K562 (cell line): ENCODE measurements at regions not wholly inside any gene's neighbourhood (a gene's known extent, or its start where the extent isn't known, plus 50 kb on each side); places are given as distances from the start of the nearest gene placed in this dataset.

ENCODE experiments used
- ATAC-seq: fragments of 200-7000 bp; cut with Tn5 transposase; 3 replicates; pipeline ENCODE4 v1.9.1; 2020; ENCODE audit warnings: moderate library complexity
- BruUV-seq: library from RNA; stranded (reverse); fragments of 400-500 nt; replicated peaks from 2 replicates; lab custom pipeline; 2021; lab: Mats Ljungman, UMichigan
- CTCF ChIA-PET: fragments of 300-600 bp; formaldehyde crosslinking; extraction: SDS; loops from one replicate; lab custom pipeline; 2021; ENCODE audit warnings: low intra/inter-chr PET ratio; lab: Yijun Ruan, JAX
- POLR2A ChIA-PET: fragments of 300-600, 350-650 bp; sonication (Branson Sonifier 250); formaldehyde crosslinking; extraction: SDS; loops from one replicate; lab custom pipeline; 2021; ENCODE audit warnings: antibody characterized with exemption, inconsistent platforms; lab: Yijun Ruan, JAX
- DNase-seq, 4 experiments: peaks; one replicate each; pipeline versions ENCODE4 v3.0.0 to v3.0.0-alpha.2; 2011 to 2018; ENCODE audit warnings: low spot score in 3 of 4, mixed read lengths in 3 of 4; ENCODE audit errors: extremely low read depth in 1 of 4
- FAIRE-seq: peaks from 2 replicates; lab custom pipeline; 2011; peaks lifted over from hg19 to GRCh38; lab: Jason Lieb, UNC
- H2AFZ ChIP-seq: 2 replicates; pipeline ENCODE4 v1.6.0; 2011; ENCODE audit warnings: low read depth, low read length, control low read depth, inconsistent platforms
- H3K27ac ChIP-seq: fragments of 200-600 bp; 3 replicates; pipeline ENCODE4 v1.8.0; 2011; ENCODE audit warnings: low read depth, mild to moderate bottlenecking, control low read depth, inconsistent platforms, low read length, moderate library complexity, mixed read lengths; ENCODE audit errors: extremely low read depth
- H3K27me3 ChIP-seq, 2 experiments: fragments of 300-600 bp in 1 of 2; 2 replicates in 1 of 2; 3 replicates in 1 of 2; pipeline versions ENCODE4 v1.6.0 to v1.8.0; 2011; ENCODE audit warnings: inconsistent platforms in 2 of 2, low read length in 2 of 2, mild to moderate bottlenecking in 1 of 2, mixed read lengths in 1 of 2, moderate library complexity in 1 of 2; ENCODE audit not compliant: control insufficient read depth in 2 of 2, insufficient read depth in 2 of 2
- H3K36me3 ChIP-seq: fragments of 300-600 bp; 3 replicates; pipeline ENCODE4 v1.8.0; 2011; ENCODE audit warnings: mild to moderate bottlenecking, low read length, inconsistent platforms; ENCODE audit not compliant: control insufficient read depth, insufficient read depth
- H3K4me1 ChIP-seq, 2 experiments: fragments of 200-600 bp in 1 of 2; replicated peaks in 1 of 2; 2 replicates in 1 of 2; 3 replicates in 1 of 2; pipeline versions ENCODE4 v1.5.1 to v1.8.0; 2011; ENCODE audit warnings: inconsistent platforms in 2 of 2, low read length in 2 of 2, mild to moderate bottlenecking in 1 of 2, mixed read lengths in 1 of 2, moderate library complexity in 1 of 2; ENCODE audit not compliant: control insufficient read depth in 2 of 2, insufficient read depth in 2 of 2
- H3K4me2 ChIP-seq: 2 replicates; pipeline ENCODE4 v1.6.1; 2011; ENCODE audit warnings: low read length, control low read depth, inconsistent platforms, mixed read lengths; ENCODE audit not compliant: insufficient read depth
- H3K4me3 ChIP-seq: fragments of 200-600 bp; sonication (generic), shearing (Covaris generic); 2 replicates; pipeline ENCODE4 v1.5.1; 2016; ENCODE audit warnings: control low read depth, inconsistent platforms
- H3K79me2 ChIP-seq: fragments of 200-600 bp; 3 replicates; pipeline ENCODE4 v1.8.0; 2011; ENCODE audit warnings: low read length, inconsistent platforms; ENCODE audit not compliant: control insufficient read depth, insufficient read depth
- H3K9ac ChIP-seq, 2 experiments: 2 replicates each; pipeline versions ENCODE4 v1.6.0 to v1.6.1; 2011; ENCODE audit warnings: low read depth in 2 of 2, low read length in 2 of 2, control low read depth in 1 of 2, inconsistent platforms in 1 of 2, mild to moderate bottlenecking in 1 of 2, mixed read lengths in 1 of 2; ENCODE audit not compliant: insufficient read depth in 1 of 2
- H3K9me1 ChIP-seq: one replicate; pipeline ENCODE4 v1.6.0; 2011; ENCODE audit warnings: inconsistent platforms, mild to moderate bottlenecking, low read length, moderate library complexity; ENCODE audit not compliant: control insufficient read depth, insufficient read depth
- H3K9me3 ChIP-seq: replicated peaks from 2 replicates; pipeline ENCODE4 v1.5.1; 2011; ENCODE audit warnings: low read depth, low read length, inconsistent platforms; ENCODE audit not compliant: control insufficient read depth, insufficient read depth
- H4K20me1 ChIP-seq: replicated peaks from 2 replicates; pipeline ENCODE4 v1.6.1; 2011; ENCODE audit warnings: low read length, inconsistent platforms, mixed read lengths; ENCODE audit not compliant: control insufficient read depth, insufficient read depth
- GATAD2B ChIP-seq: fragments of 450-650 bp; IDR thresholded peaks from 2 replicates; pipeline ENCODE4 v1.6.1; 2017; ENCODE audit warnings: mild to moderate bottlenecking, borderline replicate concordance
- HMG20B ChIP-seq: fragments of 250-450 bp; sonication (Bioruptor Pico); IDR thresholded peaks from 2 replicates; pipeline ENCODE4 v1.5.0; 2021; ENCODE audit warnings: mild to moderate bottlenecking
- ILF3 ChIP-seq: fragments of 450-650 bp; IDR thresholded peaks from 2 replicates; pipeline ENCODE4 v1.6.1; 2018; ENCODE audit warnings: antibody characterized with exemption, mild to moderate bottlenecking, moderate library complexity, borderline replicate concordance
- KLF10 ChIP-seq: fragments of 250-450 bp; sonication (Bioruptor Pico); IDR thresholded peaks from 2 replicates; pipeline ENCODE4 v1.6.1; 2021; ENCODE audit warnings: matching md5 sums
- MBD2 ChIP-seq: sonication (generic); IDR thresholded peaks from 2 replicates; pipeline ENCODE4 v1.6.1; 2016; ENCODE audit warnings: low read depth, borderline replicate concordance
- NR2F6 ChIP-seq: fragments of 450-650 bp; formaldehyde crosslinking; IDR thresholded peaks from 2 replicates; pipeline ENCODE4 v1.4.0; 2020; ENCODE audit warnings: mild to moderate bottlenecking
- POLR2AphosphoS2 ChIP-seq: IDR thresholded peaks from 2 replicates; pipeline ENCODE4 v1.6.1; 2012; ENCODE audit warnings: low read length, improper control_type of control experiment
- SRSF7 ChIP-seq: fragments of 200-400 bp; formaldehyde crosslinking; optimal IDR thresholded peaks from 2 replicates; pipeline ENCODE3; 2017; ENCODE audit warnings: mild to moderate bottlenecking, low read depth, low read length
- TAF1 ChIP-seq: IDR thresholded peaks from 2 replicates; pipeline ENCODE4 v1.6.1; 2011; ENCODE audit warnings: mild to moderate bottlenecking, low read length, moderate library complexity; ENCODE audit not compliant: insufficient read depth, control insufficient read depth, severe bottlenecking; ENCODE audit errors: extremely low read depth
- TAF9B ChIP-seq: fragments of 450-650 bp; IDR thresholded peaks from 2 replicates; pipeline ENCODE4 v1.6.1; 2018; ENCODE audit warnings: mild to moderate bottlenecking; ENCODE audit not compliant: partially characterized antibody
- TCFL5 ChIP-seq: fragments of 250-450 bp; sonication (Bioruptor Pico); conservative IDR thresholded peaks from 2 replicates; pipeline ENCODE4 v1.6.1; 2021; ENCODE audit warnings: mild to moderate bottlenecking, moderate library complexity, matching md5 sums
- XRCC4 ChIP-seq: IDR thresholded peaks from one replicate; pipeline ENCODE4 v1.6.1; 2011; ENCODE audit not compliant: insufficient read depth, insufficient read length; ENCODE audit errors: extremely low read depth
- ZNF124 ChIP-seq: sonication (generic); formaldehyde crosslinking; IDR thresholded peaks from 2 replicates; pipeline ENCODE4 v1.8.1; 2022; ENCODE audit warnings: missing genetic modification reagents
- ZNF184 ChIP-seq: sonication (generic); formaldehyde crosslinking; IDR thresholded peaks from 2 replicates; pipeline ENCODE4 v1.5.0; 2020; ENCODE audit warnings: missing genetic modification reagents
- ZNF589 ChIP-seq: fragments of 200-800 bp; sonication (Bioruptor generic); IDR thresholded peaks from 2 replicates; pipeline ENCODE4 v1.6.1; 2016; ENCODE audit warnings: low read depth, missing genetic modification characterization, missing compliant biosample characterization
- WGBS: fragments of 100-300 bp; shearing (Covaris generic); methylation state at CpG from one replicate; pipeline ENCODE4 v1.1.6; 2016; ENCODE audit warnings: low coverage, mixed read lengths; ENCODE audit not compliant: insufficient coverage; ENCODE audit errors: missing lambda C conversion rate; 5-methylcytosine and 5-hydroxymethylcytosine counted together
- in situ Hi-C: fragments of 300-500 bp; cut with MboI; formaldehyde crosslinking; loops from 4 replicates; pipeline ENCODE4 v1.15.0; 2018; ENCODE audit warnings: inconsistent platforms, mixed read lengths
- intact Hi-C: fragments of 100-400 bp; cut with micrococcal nuclease; formaldehyde crosslinking; loops from 2 replicates; pipeline ENCODE4 v1.14.2; 2022
- TF ChIP-seq, protein P1 (sequence below): IDR thresholded peaks from 2 replicates; pipeline ENCODE4 v1.6.1; 2016; ENCODE audit warnings: missing genetic modification characterization, missing compliant biosample characterization

DNA sequence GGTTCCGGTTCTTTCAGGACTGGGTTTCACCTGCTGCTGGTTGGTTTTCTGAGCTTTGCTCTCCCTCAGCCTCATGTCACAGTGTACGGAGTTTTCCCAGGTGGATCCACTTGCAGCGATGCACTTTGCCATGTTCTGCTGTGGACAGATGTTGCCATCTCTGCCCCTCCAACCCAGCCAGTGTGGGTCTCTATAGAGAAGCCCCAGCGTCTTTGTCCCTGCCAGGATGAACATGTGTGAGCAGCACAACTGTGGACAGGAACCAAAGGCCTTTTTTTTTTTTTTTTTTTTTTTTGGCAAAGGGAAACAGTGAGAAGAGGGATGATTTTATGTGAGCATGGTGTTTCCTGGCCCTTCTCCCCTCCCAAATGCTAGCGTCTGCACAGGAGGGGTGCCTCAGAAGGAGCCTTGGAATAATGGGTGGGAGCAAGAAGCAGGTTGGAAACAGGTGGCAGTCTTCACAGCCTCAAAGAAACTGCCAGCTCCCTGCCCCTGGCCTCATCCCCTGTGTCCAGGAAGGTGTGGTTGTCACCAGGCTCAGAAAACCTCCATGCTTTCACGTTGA lies 106.5 kb downstream of the RPS24 start:
- H3K27ac ChIP-seq: no peak overlapping the region
- H3K27me3 ChIP-seq: no peaks in the 10 kb centered on the region
- no peaks in the 10 kb centered on the region for H3K36me3 ChIP-seq
- H4K20me1 ChIP-seq: no peaks in the 10 kb centered on the region
- in situ Hi-C loops: no loop called here
- no TSS peak for BruUV-seq
- DNase-seq: no peak
- TF ChIP-seq ILF3 (no peak), ZNF184 (CRISPR knock-in tag) (no peak), XRCC4 (no peak), NR2F6 (CRISPR knock-in tag) (no peak), MBD2 (no peak), GATAD2B (no peak), TCFL5 (CRISPR knock-in tag) (no peak), KLF10 (CRISPR knock-in tag) (no peak), ZNF589 (CRISPR knock-in tag) (no peak), POLR2AphosphoS2 (no peak), TAF1 (no peak), HMG20B (no peak), SRSF7 (no peak), ZNF124 (CRISPR knock-in tag) (no peak), TAF9B (no peak)
- TF ChIP-seq, protein P1, sequence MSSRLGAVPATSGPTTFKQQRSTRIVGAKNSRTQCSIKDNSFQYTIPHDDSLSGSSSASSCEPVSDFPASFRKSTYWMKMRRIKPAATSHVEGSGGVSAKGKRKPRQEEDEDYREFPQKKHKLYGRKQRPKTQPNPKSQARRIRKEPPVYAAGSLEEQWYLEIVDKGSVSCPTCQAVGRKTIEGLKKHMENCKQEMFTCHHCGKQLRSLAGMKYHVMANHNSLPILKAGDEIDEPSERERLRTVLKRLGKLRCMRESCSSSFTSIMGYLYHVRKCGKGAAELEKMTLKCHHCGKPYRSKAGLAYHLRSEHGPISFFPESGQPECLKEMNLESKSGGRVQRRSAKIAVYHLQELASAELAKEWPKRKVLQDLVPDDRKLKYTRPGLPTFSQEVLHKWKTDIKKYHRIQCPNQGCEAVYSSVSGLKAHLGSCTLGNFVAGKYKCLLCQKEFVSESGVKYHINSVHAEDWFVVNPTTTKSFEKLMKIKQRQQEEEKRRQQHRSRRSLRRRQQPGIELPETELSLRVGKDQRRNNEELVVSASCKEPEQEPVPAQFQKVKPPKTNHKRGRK (tag): no peak
- TF ChIP-seq, all 486 proteins: peak for 0
- ChIA-PET POLR2A (interaction anchor here (0.6 to 0.8 kb wide), 2 partner anchors 9 to 82 kb away, joined by 3 read pairs; no protein-coding TSS in a partner anchor), CTCF (no interaction called here)
- Histone ChIP-seq H3K4me2 (no peak overlapping the region), H3K79me2 (no peaks in the 10 kb centered on the region), H3K9me1 (no peaks in the 10 kb centered on the region), H3K9me3 (no peaks in the 10 kb centered on the region), H2AFZ (no peak overlapping the region), H3K4me3 (no peak overlapping the region), H3K9ac (no peak overlapping the region), H3K4me1 (no peaks in the 10 kb centered on the region)
- FAIRE-seq (no peak), ATAC-seq (no peak)
- under 1% methylated on average over 6 of the region's 6 CpGs for WGBS
- intact Hi-C loops: loop anchor here (10.0 kb wide), 1 partner anchor 65 kb away; no protein-coding TSS in a partner anchor
